Stomach (tissue), 4 donors: ENCODE measurements at regions not wholly inside any gene's neighbourhood (a gene's known extent, or its start where the extent isn't known, plus 50 kb on each side); places are given as distances from the start of the nearest gene placed in this dataset.

ENCODE experiments used
- CTCF ChIP-seq, 7 experiments: fragments of 450-650 bp in 4 of 7; fragments of 200-600 bp in 3 of 7; sonication (generic) in 3 of 7; IDR thresholded peaks; one replicate each; pipeline ENCODE4 v1.5.1; 2016 to 2019; ENCODE audit warnings: antibody characterized with exemption in 7 of 7, control low read depth in 2 of 7, mild to moderate bottlenecking in 1 of 7
- POLR2AphosphoS5 ChIP-seq, 3 donors: sonication (generic); formaldehyde crosslinking; IDR thresholded peaks; one replicate each; pipeline ENCODE4 v1.6.1; 2016; ENCODE audit warnings: antibody characterized with exemption in 3 of 3

DNA sequence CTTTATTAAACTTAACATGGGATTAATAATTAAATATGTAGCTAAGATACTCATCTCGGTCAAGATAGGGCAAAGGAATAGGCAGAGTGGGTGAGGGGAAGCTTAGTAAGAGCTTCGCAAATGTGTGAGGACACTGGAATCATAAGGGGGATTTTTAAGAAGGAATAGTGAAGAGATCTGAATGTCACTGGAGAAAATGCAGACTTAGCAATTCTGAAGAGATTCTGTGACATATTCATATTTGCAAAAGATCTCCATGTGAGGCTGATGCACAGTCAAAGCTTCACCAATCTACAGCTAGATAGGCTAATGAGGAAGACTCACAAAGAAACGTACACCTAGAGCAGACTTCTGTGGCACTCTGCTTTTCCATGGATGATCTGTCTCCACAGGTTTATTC is 1202.8 kb upstream of the CDH6 start:
- TF ChIP-seq POLR2AphosphoS5 (IDR thresholded peaks at IDR 0.05) = no peak
- no peak for TF ChIP-seq CTCF (IDR thresholded peaks at IDR 0.05)
